Suprapubic skin (tissue), 3 donors: ENCODE measurements at regions not wholly inside any gene's neighbourhood (a gene's known extent, or its start where the extent isn't known, plus 50 kb on each side); places are given as distances from the start of the nearest gene placed in this dataset.

Experiments
- EP300 ChIP-seq: sonication (generic); formaldehyde crosslinking; IDR thresholded peaks from one replicate; pipeline ENCODE4 v1.6.1; 2017; ENCODE audit warnings: antibody characterized with exemption
- POLR2A ChIP-seq, 2 donors: fragments of 450-650 bp; IDR thresholded peaks; one replicate each; pipeline ENCODE4 v1.6.1; 2017; ENCODE audit warnings: antibody characterized with exemption in 2 of 2, mild to moderate bottlenecking in 2 of 2, moderate library complexity in 2 of 2
- TF ChIP-seq, protein P1 (sequence below), 2 donors: fragments of 200-600 bp in 1 of 2; fragments of 450-650 bp in 1 of 2; sonication (generic) in 1 of 2; IDR thresholded peaks; one replicate each; pipeline ENCODE4 v1.5.1; 2016 to 2019; ENCODE audit warnings: antibody characterized with exemption in 2 of 2, mild to moderate bottlenecking in 1 of 2, moderate library complexity in 1 of 2

DNA sequence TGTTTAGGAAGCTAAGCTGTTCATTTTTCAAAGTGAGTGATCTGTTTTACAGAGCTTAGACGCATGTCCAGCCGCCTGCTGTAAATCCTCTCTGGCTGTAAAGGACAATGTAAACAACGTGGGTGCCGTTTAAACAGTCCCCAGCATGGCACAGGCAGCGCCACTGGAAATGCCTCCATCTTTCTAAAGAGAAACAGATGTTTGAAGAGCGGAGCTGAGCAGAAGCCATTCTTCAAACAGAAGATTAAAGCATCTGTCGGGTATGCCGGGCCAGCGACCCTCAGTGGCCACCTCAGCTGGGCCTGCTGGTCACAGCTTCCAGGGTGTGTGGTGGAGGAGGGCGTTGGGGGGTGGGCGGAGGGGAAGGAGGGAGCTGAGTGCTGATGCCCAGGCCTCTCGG lies 138.6 kb downstream of the ERMARD start:
- TF ChIP-seq EP300 (no peak), POLR2A (IDR thresholded peaks at IDR 0.05) (no peak)
- TF ChIP-seq, protein P1, sequence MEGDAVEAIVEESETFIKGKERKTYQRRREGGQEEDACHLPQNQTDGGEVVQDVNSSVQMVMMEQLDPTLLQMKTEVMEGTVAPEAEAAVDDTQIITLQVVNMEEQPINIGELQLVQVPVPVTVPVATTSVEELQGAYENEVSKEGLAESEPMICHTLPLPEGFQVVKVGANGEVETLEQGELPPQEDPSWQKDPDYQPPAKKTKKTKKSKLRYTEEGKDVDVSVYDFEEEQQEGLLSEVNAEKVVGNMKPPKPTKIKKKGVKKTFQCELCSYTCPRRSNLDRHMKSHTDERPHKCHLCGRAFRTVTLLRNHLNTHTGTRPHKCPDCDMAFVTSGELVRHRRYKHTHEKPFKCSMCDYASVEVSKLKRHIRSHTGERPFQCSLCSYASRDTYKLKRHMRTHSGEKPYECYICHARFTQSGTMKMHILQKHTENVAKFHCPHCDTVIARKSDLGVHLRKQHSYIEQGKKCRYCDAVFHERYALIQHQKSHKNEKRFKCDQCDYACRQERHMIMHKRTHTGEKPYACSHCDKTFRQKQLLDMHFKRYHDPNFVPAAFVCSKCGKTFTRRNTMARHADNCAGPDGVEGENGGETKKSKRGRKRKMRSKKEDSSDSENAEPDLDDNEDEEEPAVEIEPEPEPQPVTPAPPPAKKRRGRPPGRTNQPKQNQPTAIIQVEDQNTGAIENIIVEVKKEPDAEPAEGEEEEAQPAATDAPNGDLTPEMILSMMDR (IDR thresholded peaks at IDR 0.05), result no peak
